Neural crest cell (in vitro differentiated cells): ENCODE measurements at regions not wholly inside any gene's neighbourhood (a gene's known extent, or its start where the extent isn't known, plus 50 kb on each side); places are given as distances from the start of the nearest gene placed in this dataset.

Experiments
- DNase-seq: peaks from one replicate; pipeline ENCODE4 v3.0.0; 2021; ENCODE audit warnings: low read depth, mixed read lengths, low spot score
- H3K27ac Mint-ChIP-seq: one replicate; pipeline ENCODE4 v1.8.0; 2021; ENCODE audit warnings: mild to moderate bottlenecking, mixed read lengths; ENCODE audit not compliant: unreplicated experiment
- H3K27me3 Mint-ChIP-seq: 2 replicates; pipeline ENCODE4 v1.8.0; 2021; ENCODE audit warnings: low read depth, mild to moderate bottlenecking, mixed read lengths
- H3K36me3 Mint-ChIP-seq: 2 replicates; pipeline ENCODE4 v1.8.0; 2021; ENCODE audit warnings: low read depth, mild to moderate bottlenecking, mixed read lengths
- H3K4me1 Mint-ChIP-seq: 2 replicates; pipeline ENCODE4 v1.8.0; 2021; ENCODE audit warnings: mixed read lengths
- H3K4me3 Mint-ChIP-seq: one replicate; pipeline ENCODE4 v1.8.0; 2021; ENCODE audit warnings: mild to moderate bottlenecking, mixed read lengths
- H3K9me3 Mint-ChIP-seq: 2 replicates; pipeline ENCODE4 v1.8.0; 2021; ENCODE audit warnings: mixed read lengths
- CTCF ChIP-seq: fragments of 200-600 bp; sonication (generic); conservative IDR thresholded peaks from 2 replicates; pipeline ENCODE4 v1.5.0; 2021; ENCODE audit warnings: antibody characterized with exemption, mild to moderate bottlenecking

GRCh38 chr1:29487291-29487690, 251.0 kb downstream of the PTPRU start:
- H3K27me3 Mint-ChIP-seq = peaks cover 9% of the 10 kb centered on the region
- no peak overlapping the region for H3K27ac Mint-ChIP-seq
- H3K36me3 Mint-ChIP-seq = no peaks in the 10 kb centered on the region
- no peak overlapping the region for H3K4me3 Mint-ChIP-seq
- TF ChIP-seq CTCF = no peak
- no peak for DNase-seq
- no peaks in the 10 kb centered on the region for H3K9me3 Mint-ChIP-seq
- peaks cover 4% of the 10 kb centered on the region for H3K4me1 Mint-ChIP-seq

GRCh38 chr1:29485096-29485925, 249.0 kb downstream of the PTPRU start:
- H3K9me3 Mint-ChIP-seq = no peaks in the 10 kb centered on the region
- no peak overlapping the region for H3K4me3 Mint-ChIP-seq
- H3K27me3 Mint-ChIP-seq = peaks cover 18% of the 10 kb centered on the region
- H3K27ac Mint-ChIP-seq = peak overlapping the region; percentile 48
- DNase-seq = no peak
- TF ChIP-seq CTCF = no peak
- H3K4me1 Mint-ChIP-seq = peaks cover 4% of the 10 kb centered on the region
- no peaks in the 10 kb centered on the region for H3K36me3 Mint-ChIP-seq

- peaks cover 35% of the 10 kb centered on the region for H3K27me3 Mint-ChIP-seq
- no peak for DNase-seq
- H3K27ac Mint-ChIP-seq = no peak overlapping the region
- TF ChIP-seq CTCF = no peak
- H3K36me3 Mint-ChIP-seq = no peaks in the 10 kb centered on the region
- H3K4me3 Mint-ChIP-seq = no peak overlapping the region
- no peaks in the 10 kb centered on the region for H3K9me3 Mint-ChIP-seq
- peaks cover 10% of the 10 kb centered on the region for H3K4me1 Mint-ChIP-seq
Measured at GRCh38 chr1:29482991-29483390, 246.7 kb downstream of the PTPRU start.

GRCh38 chr1:29482064-29482463, 245.7 kb downstream of the PTPRU start:
- Mint-ChIP-seq H3K36me3 (no peaks in the 10 kb centered on the region), H3K4me3 (no peak overlapping the region), H3K9me3 (no peaks in the 10 kb centered on the region), H3K27me3 (peaks cover 42% of the 10 kb centered on the region), H3K27ac (no peak overlapping the region), H3K4me1 (peaks cover 11% of the 10 kb centered on the region)
- no peak for TF ChIP-seq CTCF
- no peak for DNase-seq

GRCh38 chr1:29481031-29481430, 244.7 kb downstream of the PTPRU start:
- H3K4me3 Mint-ChIP-seq = no peak overlapping the region
- no peak for DNase-seq
- TF ChIP-seq CTCF = no peak
- H3K4me1 Mint-ChIP-seq = peaks cover 11% of the 10 kb centered on the region
- H3K36me3 Mint-ChIP-seq = no peaks in the 10 kb centered on the region
- H3K27me3 Mint-ChIP-seq = peaks cover 52% of the 10 kb centered on the region
- no peaks in the 10 kb centered on the region for H3K9me3 Mint-ChIP-seq
- H3K27ac Mint-ChIP-seq = no peak overlapping the region
